ENCODE measurements at regions not wholly inside any gene's neighbourhood (a gene's known extent, or its start where the extent isn't known, plus 50 kb on each side); places are given as distances from the start of the nearest gene placed in this dataset.

GRCh38 chr6:155946860-155947259 lies 491.2 kb upstream of the NOX3 start:
- no peak for TF ChIP-seq POLR2A (IDR thresholded peaks at IDR 0.05; ENCODE audit: low read length)
- TF ChIP-seq RAD21 (conservative IDR thresholded peaks at IDR 0.05 in 1 of 2, IDR thresholded peaks at IDR 0.05 in 1 of 2), result no peak
- no peak for TF ChIP-seq NPAS2 (CRISPR knock-in tag; IDR thresholded peaks at IDR 0.05; ENCODE audit: borderline replicate concordance)
- no peak for TF ChIP-seq EP300 (IDR thresholded peaks at IDR 0.05)
- no peak for TF ChIP-seq ZSCAN20 (CRISPR knock-in tag; IDR thresholded peaks at IDR 0.05)
- no peak for TF ChIP-seq JUNB (IDR thresholded peaks at IDR 0.05)
- TF ChIP-seq CTCF (IDR thresholded peaks at IDR 0.05), result no peak
- TF ChIP-seq MYC (IDR thresholded peaks at IDR 0.05; ENCODE audit: borderline replicate concordance, low read length), result no peak
- no peak for TF ChIP-seq REST (IDR thresholded peaks at IDR 0.05)
- no peak for TF ChIP-seq CEBPB (IDR thresholded peaks at IDR 0.05)

Measured in A549 (cell line).